ENCODE measurements at regions not wholly inside any gene's neighbourhood (a gene's known extent, or its start where the extent isn't known, plus 50 kb on each side); places are given as distances from the start of the nearest gene placed in this dataset.

DNA sequence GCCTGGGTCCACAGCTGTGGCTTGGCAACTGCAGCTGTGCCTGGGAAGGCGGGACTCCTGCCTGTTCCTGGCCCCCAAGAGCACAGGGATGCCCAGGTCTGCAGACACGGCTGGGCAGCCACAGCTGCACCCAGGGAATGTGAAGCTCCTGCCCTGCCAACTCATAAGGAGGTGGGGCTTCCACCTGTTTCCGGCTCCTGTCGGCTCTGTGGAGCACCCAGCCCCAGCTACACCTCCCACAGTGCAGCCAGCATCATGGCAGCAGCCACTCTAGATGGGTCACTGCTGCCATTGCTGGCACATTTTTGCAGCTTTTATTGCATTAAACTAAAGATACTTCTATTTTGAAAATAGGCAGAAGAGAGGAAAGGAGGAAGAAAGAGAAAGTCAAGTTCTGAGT, 207.9 kb downstream of the SAMD5 start:
- no peak for DNase-seq (ENCODE audit: low spot score)

DNA sequence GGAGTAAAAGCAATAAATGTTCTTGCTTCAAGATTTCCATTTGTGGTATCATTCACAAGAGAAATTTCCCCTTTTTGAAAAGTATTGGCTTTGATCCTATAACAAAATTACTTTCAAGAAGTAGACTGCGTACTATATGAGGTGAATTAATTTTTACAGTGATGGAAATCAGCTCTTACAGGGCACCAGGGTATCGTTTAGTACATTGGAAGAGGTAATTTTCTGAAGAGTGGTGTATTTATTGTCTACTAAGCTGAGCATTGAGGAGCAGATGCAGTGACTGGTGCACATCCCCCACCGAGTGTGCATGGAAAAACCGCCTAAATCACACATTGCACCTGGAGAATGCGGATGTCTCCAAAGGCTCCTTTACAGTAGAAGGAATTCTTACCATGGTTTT, 209.5 kb downstream of the SAMD5 start:
- no peak for DNase-seq (ENCODE audit: low spot score)

DNA sequence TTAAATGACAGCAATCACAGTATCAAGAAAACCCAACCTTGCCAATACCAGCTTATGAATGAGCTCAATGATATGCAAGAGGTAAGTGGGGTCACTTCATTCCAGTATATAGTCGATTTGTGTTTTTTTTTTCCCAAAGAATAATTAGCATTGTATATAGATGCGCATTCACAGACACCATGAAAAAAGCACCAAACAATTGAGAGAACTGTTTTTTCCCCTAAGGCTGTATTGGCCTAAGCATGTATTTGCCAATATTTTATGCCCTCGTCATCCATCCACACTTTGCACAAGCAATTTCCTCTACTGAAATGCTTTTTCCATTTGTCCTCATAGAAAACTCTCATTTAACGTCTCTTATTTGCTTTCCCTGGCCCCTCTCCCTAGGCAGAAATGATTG, 213.7 kb downstream of the SAMD5 start:
- no peak for DNase-seq (ENCODE audit: low spot score)

DNA sequence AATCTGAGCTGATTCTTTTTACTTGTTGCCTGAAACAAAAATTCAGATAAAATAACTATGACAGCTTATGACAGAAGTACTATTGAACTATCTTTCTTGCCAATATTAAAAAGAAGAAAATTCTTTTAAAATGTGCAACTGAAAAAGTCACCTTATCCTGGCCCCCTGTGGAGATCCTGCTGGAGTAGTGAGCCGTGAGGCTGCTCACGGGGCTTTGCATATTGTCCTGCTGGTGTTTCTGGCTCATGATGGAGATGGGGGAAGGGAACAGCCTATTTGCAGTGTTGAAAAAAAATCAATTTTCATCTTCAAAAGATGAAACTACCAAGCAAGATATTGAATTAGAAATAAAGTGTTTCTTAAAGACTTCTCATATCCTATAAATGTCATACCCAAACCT, 216.0 kb downstream of the SAMD5 start:
- no peak for DNase-seq (ENCODE audit: low spot score)

DNA sequence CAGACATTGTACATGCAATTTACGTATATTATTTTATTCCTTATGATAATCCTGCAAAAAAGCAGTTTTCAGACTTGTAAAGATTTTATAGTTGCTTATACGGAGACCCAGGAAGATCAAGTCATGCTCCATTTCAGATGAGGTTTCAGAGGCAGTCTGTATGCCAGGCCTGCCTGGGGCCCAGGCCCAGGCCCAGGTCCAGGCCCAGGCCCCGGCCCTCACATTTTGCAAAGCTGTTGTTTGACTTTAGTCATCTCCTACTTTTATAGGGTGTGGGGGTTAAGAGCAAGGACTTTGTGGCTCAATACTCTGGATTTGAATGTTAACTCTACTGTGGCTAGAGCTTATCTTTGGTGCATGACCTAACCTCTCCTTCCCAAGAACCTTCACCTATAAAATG, 217.9 kb downstream of the SAMD5 start:
- no peak for DNase-seq (ENCODE audit: low spot score)

DNA sequence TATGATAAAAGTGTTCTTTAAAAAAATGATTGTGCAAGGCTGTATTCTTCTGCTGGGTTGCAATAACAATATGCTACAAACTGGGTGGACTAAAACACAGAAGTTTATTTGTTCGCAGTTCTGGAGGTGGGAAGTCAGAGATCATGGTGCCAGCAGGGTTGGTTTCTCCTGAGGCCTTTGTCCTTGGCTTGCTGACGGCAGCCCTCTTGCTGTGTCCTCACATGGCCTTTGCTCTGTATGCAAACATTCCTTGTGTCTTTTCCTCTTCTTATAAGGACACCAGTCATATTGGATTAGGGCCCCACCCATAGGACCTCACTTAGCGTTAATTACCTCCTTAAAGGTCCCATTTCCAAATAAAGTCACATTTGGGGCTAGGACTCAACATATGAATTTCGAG, 220.4 kb downstream of the SAMD5 start:
- DNase-seq (ENCODE audit: low spot score): no peak

DNA sequence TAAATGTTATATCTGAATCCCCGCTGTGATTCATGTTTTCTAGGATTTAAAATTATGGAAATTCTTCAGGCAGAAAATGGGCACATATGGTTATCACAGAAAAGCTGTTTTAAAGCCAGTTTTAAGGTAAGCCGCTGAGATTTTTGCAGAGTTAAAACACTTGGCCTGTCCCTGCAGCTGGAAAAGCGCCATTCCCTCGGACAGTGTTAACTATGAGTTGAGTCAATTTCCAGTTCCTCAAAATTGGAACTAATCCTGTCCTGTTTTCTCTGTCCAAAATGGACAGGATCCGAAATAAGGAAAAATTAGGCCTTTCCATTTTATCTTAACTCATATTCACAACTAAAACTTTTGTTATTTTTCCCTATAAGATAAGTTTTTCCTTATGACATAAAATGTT, 225.2 kb downstream of the SAMD5 start:
- DNase-seq (ENCODE audit: low spot score): no peak

DNA sequence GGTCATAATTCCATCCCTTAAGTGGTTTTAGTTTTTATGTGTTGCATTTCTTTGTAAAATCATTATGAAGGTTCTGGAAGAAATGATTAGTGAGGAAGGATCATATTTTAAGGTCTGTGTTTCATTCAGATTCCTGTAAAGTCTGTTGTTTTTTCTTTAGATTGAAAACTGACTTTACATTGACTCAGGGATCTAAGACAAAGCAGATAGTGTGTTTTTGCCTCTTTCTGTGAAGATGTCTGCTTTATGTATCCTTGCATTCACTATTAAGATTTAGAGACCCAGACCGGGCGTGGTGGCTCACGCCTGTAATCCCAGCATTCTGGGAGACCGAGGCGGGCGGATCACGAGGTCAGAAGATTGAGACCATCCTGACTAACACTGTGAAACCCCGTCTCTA, 225.7 kb downstream of the SAMD5 start:
- DNase-seq (ENCODE audit: low spot score): no peak

DNA sequence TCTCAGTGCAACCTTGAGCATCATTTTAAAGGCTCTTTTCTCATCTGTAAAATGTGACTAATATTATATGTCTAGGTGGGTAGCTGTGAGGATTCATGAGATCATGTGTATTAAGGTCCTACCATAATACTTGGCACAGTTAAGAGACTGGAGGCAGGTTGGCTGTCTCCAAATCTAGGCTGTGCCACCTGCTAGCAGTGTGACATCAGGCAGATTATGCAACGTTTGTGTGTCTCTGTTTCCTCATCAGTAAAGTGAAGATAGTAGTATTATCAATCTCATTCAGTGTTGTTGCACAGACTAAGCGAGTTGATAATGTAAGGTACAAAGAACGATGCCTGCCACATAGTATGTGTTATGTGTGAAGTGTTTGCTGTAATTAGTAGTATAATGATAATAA, 227.4 kb downstream of the SAMD5 start:
- DNase-seq (ENCODE audit: low spot score): no peak

DNA sequence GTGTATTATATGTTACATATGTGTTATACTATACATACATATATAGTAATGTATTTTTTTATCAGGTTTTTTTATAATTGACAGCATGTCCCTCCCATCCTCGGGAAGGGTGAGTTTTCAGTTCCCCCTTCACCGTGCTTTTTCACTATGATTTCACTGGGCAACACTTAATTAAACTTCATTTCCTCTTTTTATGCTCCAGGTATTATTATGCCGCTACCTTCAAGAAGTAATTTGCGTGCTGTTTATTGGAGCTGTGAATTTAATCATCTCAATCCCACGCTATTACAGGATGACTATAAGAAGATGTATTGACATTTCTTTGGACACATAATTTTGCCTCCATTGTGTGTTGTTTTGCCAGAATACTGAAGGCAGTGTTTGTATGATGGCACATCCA, 228.6 kb downstream of the SAMD5 start:
- DNase-seq (ENCODE audit: low spot score): no peak

DNA sequence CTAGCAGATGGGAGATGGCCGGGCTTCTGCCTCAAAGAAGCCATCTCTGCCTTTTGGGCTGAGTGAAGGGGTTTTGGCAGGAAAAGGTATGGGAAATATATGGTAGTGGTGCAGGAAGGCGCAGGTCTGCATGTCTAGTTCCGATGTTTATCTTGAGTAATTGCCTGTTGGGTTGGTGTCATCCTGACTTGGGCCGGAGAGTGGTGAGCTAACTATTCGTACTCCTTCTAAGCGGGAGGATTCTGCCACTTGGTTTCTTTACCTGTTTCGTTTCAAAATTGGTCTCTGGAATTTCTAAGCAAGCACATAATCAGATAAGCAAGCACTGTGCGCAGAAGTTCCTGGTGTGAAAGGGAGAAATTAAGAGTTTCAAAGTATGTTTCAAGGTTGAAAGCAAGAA, 229.6 kb downstream of the SAMD5 start:
- no peak for DNase-seq (ENCODE audit: low spot score)

DNA sequence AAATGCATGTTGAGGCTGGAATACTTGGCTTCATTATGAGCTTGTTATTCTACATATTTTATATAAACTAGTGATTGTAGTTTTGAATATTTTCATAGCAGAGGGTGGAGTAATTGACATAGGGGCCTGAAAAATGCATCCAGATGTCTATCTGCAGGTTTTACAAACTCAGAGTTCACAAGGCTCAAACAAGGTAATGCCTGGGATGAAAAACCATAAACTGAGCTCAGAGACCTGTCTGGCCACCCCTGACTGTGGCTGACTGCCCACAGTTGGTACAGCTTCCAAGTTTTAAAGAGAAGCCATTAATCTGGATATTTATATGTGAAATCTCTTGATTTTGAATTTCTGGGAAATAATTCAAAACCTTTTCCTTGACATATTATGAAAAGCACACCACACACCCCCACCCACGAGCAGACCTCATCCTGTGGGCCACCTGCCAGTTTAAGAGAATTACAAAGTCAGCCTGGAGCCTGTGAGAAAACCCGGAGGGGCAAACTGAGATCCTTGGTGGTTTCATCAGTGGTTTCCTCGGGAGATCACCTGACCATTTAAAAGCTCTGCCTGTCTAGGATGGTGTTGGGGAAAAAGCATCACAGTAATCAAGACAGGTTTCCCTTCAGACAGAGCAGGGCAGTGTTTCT, 230.1 kb downstream of the SAMD5 start:
- no peak for DNase-seq (ENCODE audit: low spot score)

DNA sequence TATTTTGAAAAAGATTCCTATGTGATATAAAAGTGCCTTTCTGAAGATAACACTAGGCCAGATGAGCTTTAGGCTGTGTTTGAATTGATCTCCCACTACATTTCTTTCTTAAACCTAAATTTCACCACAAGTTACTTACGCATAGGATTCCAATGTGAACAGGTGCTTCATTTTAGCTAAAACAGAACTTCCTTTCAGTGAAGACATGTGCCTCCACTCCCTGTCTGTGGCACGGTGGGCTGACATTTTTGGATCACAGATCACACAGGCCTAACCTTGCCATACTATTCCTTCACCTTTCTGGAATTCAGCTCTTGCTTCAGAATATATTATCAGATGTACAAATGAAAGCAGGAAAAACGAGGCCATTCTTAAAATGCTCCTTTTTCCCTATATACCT, 231.8 kb downstream of the SAMD5 start:
- DNase-seq (ENCODE audit: low spot score): no peak

DNA sequence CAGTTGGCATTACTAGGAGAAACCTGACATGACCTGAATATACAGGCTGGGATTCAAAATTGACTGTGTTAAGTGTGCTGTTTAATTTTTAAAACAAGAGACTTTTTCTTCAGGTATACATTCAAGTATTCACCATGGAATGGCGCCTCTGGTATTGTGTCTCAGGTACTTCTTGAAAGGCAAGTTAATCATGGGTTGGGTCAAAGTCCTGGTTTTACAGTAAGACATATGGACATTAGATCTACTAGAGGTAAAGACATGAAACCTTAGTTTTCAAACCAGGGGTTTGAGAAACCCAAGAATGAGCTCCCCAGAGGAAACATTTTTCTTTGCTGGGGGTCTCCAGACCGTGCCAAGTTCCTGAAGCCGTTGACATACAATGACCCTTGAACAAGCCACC, 232.4 kb downstream of the SAMD5 start:
- no peak for DNase-seq (ENCODE audit: low spot score)

DNA sequence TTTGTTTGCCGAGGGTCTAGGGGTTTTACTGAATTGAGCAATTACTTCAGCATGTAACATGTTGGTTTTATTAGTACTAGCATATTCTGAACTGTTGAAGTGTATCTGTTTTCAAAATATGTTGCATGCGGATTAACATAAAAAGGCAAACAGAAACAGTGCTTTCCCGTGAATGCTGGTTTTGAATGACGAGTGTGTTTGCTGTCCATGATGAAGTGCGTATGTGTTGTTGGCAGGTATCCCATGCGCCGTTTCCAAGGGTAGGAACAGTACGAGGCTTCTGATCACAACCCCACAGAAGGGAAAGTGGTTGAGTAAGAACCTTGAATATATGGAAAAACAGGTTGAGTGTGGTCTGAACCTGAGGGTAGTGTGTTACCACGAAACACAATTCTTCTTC, 232.9 kb downstream of the SAMD5 start:
- no peak for DNase-seq (ENCODE audit: low spot score)

DNA sequence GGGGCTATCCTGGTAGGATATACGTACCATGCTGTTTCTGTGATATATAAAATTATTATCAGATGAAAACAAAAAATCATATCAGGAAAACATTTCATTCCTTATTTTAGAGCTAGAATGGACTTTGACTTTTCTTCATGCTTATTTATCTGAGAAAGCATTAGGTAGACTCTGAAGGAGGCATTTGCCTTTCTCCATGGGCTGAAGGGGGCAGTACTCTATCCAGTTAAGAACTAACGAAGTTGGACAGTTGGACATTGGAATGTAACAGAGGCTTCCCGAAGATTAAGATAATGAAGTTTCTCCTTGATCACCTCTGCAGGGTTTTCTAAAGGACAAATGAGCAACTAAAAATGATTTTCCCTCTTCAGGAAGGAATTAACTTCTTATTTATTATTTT, 233.9 kb downstream of the SAMD5 start:
- no peak for DNase-seq (ENCODE audit: low spot score)

DNA sequence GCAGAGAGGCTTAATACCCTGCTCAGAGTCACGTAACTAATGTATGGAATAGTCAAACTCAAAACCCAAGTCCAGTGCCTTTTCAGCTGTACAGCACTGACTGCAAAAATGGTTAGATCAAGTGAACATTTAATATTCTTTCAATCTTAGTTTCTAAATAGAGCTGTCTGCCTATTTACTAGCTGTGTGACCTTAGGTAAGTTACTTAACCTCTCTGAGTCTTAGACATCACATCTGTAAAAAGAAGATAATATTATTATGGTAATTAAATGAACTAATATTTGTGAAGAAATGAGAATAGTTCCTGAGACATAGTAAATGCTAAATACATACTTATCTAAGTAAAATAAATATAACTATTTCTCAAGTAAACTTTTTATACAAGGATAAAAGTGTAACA, 235.5 kb downstream of the SAMD5 start:
- no peak for DNase-seq (ENCODE audit: low spot score)

DNA sequence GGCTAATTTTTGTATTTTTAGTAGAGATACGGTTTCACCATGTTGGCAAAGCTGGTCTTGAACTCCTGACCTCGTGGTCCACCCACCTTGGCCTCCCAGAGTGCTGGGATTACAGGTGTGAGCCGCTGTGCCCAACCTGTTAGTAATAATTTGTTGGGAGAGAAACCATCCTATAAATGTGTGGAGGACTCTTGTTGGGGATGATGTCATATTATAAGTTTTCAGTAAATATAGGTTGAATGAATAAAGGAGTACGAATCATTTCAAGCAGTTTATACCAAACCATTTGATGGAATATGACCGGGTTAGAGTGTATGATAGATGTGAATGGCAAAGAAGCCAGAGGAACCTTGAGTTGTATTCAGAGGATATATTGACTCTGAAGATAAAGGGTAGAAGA, 240.8 kb downstream of the SAMD5 start:
- no peak for DNase-seq (ENCODE audit: low spot score)

DNA sequence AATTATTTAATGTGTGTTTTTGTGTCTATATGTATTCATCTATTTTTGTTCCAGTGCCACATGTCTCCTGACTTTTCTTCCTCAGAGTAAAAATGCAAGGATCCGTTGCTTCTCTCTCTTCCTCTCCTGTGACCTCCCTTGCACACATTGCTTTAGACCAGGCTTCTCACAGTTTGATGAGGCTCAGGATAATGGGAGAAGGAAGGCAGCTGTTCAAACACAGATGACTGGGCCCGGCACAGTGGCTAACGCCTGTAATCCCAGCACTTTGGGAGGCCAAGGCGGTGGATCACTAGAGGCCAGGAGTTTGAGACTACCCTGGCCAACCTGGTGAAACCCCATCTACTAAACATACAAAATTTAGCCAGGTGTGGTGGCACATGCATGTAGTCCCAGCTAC, 241.9 kb downstream of the SAMD5 start:
- no peak for DNase-seq (ENCODE audit: low spot score)

DNA sequence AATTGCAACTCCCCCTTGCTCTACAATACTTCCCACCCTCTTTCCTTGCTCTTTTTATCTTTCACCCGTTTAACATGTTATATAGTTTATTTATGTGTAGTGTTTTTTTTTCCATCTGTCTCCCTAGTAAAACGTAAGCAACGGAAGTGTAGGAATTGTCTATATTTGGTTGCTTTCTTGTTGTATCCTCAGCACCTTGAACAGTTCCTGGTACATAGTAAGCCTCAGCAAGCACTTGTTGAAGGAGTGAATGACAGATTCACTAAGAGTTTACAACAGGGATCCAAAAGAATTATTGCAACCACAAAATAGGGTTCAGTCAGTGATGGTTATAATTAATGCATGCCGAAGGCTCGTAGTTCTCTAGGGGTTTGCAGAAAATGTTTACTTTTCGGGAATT, 242.7 kb downstream of the SAMD5 start:
- DNase-seq (ENCODE audit: low spot score): no peak

DNA sequence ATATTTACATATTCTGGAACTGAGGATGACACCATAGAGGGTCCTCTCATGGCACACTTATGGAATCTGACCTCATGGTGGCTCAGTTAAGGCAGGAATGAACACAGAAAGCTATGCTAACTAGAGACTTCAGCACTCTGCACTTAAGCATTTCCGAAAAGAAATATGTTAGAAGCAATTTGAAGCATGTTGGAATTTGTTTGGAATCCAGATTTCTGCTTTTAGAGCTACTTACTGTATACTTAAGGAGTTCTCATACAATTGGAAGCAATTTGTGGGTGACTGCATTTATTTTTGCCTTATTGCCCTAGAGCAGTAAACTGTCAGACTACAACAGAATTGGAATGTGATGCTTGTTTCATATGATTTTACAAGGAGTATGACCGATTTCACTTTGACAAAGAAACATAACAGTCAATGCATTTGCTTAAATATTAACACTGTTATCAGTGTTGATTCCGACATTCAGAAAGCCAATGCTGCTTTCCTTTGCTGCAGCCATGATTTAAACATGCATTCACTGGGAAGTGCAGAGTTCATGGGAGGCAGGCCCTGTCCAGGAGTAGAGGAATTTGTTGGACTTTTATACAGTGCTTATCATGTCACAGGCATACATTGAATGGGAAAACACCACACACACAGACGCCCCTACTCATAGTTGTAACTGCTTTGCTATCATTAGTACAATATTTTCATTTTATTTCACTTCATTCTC, 244.4 kb downstream of the SAMD5 start:
- DNase-seq (ENCODE audit: low spot score): no peak

DNA sequence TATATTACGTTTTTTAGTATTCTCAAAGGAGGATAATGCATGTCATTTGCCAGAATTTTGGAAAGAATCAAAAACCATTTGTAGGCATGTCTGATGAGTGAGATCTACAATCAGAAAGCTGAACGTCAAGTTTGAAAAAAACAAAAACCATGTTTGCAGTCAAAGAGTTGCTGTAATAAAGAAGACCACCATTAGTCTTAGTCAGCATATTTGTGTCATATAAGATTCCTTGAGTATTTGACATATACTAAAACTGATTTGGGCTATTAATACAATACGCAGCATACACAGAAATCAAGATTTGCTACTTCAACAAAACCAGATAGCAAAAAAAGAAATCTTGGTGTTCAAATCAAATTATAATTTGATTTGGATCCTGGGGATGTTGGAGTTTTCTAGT, 247.5 kb downstream of the SAMD5 start:
- no peak for DNase-seq (ENCODE audit: low spot score)

DNA sequence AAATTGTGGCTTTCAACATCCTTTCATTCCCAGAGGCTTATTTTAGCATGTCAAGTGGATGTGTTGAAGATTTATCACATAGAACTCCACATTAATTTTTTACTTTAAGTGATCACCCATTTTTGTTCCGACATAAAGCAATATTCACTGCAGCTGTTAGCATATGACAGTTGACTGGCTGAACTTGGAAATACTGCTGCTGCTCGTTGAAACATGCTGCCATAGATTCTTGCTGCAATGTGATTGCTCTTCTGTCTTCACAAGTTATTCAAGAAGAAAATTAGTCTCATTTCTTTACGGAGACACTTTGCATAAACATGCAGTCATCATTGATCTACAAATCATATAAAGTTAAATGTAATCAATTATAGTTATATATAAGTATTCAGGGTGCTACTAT, 248.4 kb downstream of the SAMD5 start:
- no peak for DNase-seq (ENCODE audit: low spot score)

DNA sequence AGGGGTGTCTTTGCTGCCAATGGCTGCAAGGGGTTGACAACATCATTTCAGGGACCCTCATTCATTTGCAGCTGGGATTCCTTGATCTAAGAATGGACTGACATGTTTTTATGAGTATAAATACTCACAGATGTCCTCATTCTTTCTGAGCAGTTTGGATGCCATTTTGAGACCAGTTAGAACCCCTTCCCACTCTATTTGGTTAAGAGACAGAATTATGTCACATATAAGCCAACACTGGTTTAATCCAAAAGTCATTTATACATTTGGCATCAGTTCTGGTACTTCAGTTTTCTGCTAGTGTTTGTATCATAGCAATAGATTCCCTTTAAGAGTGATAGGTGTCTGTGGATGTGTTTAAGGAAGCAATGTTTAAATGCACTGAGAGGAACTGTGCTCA, 248.8 kb downstream of the SAMD5 start:
- no peak for DNase-seq (ENCODE audit: low spot score)

All from ecto neural progenitor cell (in vitro differentiated cells).